ENCODE measurements at regions not wholly inside any gene's neighbourhood (a gene's known extent, or its start where the extent isn't known, plus 50 kb on each side); places are given as distances from the start of the nearest gene placed in this dataset.

DNA sequence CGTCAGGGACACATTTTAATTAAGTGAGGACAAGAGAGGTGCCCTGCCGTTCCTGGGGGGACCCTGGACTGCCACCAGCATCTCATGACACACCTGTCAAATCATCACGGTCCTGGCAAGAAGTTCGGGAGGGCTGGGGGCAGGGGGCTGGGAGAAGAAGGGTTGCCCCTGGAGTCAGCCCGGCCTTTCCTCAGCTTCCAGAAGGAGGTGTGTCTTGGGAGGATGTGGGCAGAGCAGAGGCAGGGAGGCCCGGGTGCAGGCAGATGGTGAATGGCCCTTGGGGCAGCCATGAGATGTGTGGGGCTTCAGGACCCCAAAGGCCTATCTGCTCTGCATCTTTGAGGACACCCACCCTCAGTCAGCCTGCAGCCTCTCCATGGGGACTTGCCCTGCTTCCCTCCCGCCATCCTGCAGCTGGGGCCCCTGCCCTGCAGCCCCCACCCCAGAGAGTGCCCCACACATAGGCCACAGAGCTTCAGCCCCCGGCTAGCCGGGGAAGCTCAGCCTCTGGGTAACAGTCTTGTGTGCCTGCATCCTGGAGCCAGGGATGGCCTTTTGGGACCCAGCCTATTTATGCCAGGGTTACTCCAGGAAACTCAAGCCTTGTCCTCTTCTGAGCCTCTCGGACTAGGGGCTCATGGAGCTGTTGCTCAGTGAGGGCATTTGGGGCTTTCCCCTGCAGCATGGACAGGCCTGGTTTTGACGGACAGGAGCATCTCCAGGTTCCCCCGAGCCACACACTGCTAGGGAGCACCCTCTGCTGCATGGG is 178.5 kb downstream of the KIF26A start:
- Histone ChIP-seq H3K9me3 (no peaks in the 10 kb centered on the region), H3K4me1 (ENCODE audit: low read depth) (peaks cover 7% of the 10 kb centered on the region), H3K36me3 (ENCODE audit: low read depth) (no peaks in the 10 kb centered on the region), H3K4me3 (no peak overlapping the region)
- DNase-seq, result no peak
- TF ChIP-seq, protein P1, sequence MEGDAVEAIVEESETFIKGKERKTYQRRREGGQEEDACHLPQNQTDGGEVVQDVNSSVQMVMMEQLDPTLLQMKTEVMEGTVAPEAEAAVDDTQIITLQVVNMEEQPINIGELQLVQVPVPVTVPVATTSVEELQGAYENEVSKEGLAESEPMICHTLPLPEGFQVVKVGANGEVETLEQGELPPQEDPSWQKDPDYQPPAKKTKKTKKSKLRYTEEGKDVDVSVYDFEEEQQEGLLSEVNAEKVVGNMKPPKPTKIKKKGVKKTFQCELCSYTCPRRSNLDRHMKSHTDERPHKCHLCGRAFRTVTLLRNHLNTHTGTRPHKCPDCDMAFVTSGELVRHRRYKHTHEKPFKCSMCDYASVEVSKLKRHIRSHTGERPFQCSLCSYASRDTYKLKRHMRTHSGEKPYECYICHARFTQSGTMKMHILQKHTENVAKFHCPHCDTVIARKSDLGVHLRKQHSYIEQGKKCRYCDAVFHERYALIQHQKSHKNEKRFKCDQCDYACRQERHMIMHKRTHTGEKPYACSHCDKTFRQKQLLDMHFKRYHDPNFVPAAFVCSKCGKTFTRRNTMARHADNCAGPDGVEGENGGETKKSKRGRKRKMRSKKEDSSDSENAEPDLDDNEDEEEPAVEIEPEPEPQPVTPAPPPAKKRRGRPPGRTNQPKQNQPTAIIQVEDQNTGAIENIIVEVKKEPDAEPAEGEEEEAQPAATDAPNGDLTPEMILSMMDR (IDR thresholded peaks at IDR 0.05), result no peak
- peak; percentile 13 for ATAC-seq
- intact Hi-C loops (cut with DNase I, micrococcal nuclease), result no loop called here

- DNase-seq, result peak in 1 of 3 donors; percentile 34
- Histone ChIP-seq H3K36me3 (ENCODE audit: low read depth) (no peaks in the 10 kb centered on the region), H3K4me1 (ENCODE audit: low read depth) (peaks cover 7% of the 10 kb centered on the region), H3K9me3 (no peaks in the 10 kb centered on the region), H3K4me3 (no peak overlapping the region)
- no peak for ATAC-seq
- intact Hi-C loops (cut with DNase I, micrococcal nuclease), result no loop called here
- TF ChIP-seq, protein P1 (IDR thresholded peaks at IDR 0.05), result no peak
Observed at GRCh38 chr14:104317492-104317805, 179.1 kb downstream of the KIF26A start.

DNA sequence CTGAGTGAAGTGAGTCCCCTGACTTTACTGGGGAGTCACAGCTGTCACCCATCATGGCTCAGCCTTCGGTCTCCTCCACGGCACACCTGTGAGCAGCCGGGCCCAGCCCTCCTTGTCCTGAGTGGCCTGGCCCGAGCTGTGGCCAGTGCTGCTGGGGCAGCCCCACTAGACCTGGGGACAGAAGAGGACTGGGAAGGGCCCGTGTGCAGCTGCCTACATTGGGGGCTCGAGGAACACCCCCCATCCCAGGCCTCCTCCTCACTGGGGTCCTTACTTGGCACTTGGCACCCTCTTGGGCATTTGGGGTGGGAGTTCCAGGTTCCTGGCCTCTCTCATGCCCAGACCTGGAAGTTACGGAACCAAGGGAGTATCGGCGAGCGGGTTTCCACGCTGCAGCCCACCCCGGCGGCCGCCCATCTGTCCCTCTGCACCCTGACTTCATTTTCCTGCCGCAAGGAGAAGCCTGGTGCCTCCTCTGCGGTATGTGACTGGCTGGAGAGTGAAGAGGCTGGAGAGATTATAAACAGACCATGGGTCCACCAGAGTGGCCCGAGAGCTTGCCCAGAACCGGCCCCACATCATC is 179.7 kb downstream of the KIF26A start:
- Histone ChIP-seq H3K4me3 (no peak overlapping the region), H3K4me1 (ENCODE audit: low read depth) (peaks cover 11% of the 10 kb centered on the region), H3K36me3 (ENCODE audit: low read depth) (no peaks in the 10 kb centered on the region), H3K9me3 (no peaks in the 10 kb centered on the region)
- ATAC-seq, result no peak
- TF ChIP-seq, protein P1 (IDR thresholded peaks at IDR 0.05), result no peak
- intact Hi-C loops (cut with DNase I, micrococcal nuclease), result no loop called here
- DNase-seq, result no peak

DNA sequence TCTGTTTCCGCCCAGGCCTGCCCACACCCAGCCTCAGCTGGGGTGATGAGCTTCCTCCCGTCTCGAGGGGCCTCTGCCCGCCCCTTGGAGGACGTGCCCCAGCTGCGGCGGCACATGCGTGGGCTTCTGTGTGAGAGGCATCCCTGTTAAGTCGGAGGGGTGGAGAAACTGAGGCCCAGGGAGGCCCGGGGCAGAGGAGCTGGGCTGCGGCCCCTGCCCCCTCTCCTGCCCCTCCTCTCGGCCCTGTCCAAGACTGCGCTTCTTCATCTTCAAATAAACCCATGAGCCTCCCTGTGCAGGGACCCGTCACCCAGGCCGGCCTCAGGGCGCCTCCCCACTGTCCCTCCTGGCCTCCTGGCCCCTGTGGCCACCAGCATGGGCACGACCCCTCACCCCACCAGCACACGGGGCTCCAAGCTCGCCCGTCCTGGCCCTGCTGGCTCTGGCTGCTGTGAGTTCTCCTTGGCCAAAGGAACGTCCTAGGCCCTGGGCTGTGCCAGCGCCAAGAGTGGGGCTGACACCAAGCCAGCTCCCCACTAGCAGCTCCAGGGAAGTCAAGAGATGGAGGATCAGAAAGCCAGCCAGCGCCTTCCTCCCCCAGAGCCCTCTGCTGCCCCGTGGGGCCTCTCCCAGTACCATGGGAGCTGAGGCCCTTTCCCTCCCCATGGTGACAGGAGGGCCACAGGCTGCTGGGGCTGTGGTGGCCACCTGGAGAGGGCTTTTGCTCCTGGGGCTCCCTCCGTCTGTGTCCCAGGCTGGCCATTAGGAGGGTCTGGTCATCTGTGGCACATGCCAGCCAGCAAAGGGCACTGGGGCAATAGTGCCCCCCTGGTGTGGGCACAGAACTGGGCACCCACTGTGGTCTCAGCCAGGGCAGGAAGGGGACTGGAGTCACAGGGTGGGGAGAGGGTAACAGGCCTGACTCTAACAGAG is 180.4 kb downstream of the KIF26A start:
- no peaks in the 10 kb centered on the region for H3K36me3 ChIP-seq (ENCODE audit: low read depth)
- TF ChIP-seq, protein P1 (IDR thresholded peaks at IDR 0.05), result no peak
- intact Hi-C loops (cut with DNase I, micrococcal nuclease), result no loop called here
- H3K4me1 ChIP-seq (ENCODE audit: low read depth), result peaks cover 11% of the 10 kb centered on the region
- H3K9me3 ChIP-seq, result no peaks in the 10 kb centered on the region
- ATAC-seq (no peak), DNase-seq (peak in 1 of 3 donors; percentile 36)
- H3K4me3 ChIP-seq, result no peak overlapping the region

- intact Hi-C loops (cut with DNase I, micrococcal nuclease), result no loop called here
- no peak for ATAC-seq
- DNase-seq, result peak in 2 of 3 donors; percentile 19 to 35
Observed at GRCh38 chr14:104319491-104320241, 181.3 kb downstream of the KIF26A start.

More at GRCh38 chr14:104319491-104320241, 181.3 kb downstream of the KIF26A start:
- no peak overlapping the region for H3K4me3 ChIP-seq
- H3K36me3 ChIP-seq (ENCODE audit: low read depth), result no peaks in the 10 kb centered on the region
- no peaks in the 10 kb centered on the region for H3K9me3 ChIP-seq
- H3K4me1 ChIP-seq (ENCODE audit: low read depth), result peaks cover 14% of the 10 kb centered on the region
- TF ChIP-seq, protein P1 (IDR thresholded peaks at IDR 0.05), result no peak

Measured in mucosa of descending colon (tissue), 3 donors.